H1 (cell line): ENCODE measurements at regions not wholly inside any gene's neighbourhood (a gene's known extent, or its start where the extent isn't known, plus 50 kb on each side); places are given as distances from the start of the nearest gene placed in this dataset.

Experiments used
- ASH2L ChIP-seq: fragments of 200-600, 300-600 bp; sonication (generic); IDR thresholded peaks from one replicate; pipeline ENCODE4 v1.7.1; 2017; ENCODE audit warnings: low read length
- CEBPB ChIP-seq: IDR thresholded peaks from 2 replicates; pipeline ENCODE4 v1.6.1; 2012; ENCODE audit warnings: low read depth, low read length
- TF ChIP-seq, protein P1 (sequence below): IDR thresholded peaks from 2 replicates; pipeline ENCODE4 v1.6.1; 2012; ENCODE audit warnings: low read length, inconsistent platforms

DNA sequence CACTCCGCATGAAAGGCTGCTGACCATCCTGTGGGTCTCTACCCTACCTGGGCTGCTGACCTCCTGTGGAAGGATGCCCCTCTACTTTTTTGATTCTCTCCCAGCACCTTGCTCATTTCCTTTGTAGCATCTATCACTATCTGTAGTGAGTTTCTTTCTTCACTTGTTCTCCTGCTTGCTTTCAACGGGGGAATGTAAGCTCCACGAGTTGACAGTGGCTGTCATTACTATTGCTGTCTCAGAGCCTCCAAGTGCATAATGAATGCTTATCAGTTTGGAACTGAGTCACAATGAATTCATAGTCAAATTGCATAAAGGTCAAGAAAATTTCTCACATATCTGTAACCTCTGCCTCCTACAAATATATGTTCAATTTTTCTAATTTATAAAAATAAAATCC lies 477.7 kb downstream of the PLCL1 start (continued):
- TF ChIP-seq ASH2L (no peak), CEBPB (no peak)
- TF ChIP-seq, protein P1, sequence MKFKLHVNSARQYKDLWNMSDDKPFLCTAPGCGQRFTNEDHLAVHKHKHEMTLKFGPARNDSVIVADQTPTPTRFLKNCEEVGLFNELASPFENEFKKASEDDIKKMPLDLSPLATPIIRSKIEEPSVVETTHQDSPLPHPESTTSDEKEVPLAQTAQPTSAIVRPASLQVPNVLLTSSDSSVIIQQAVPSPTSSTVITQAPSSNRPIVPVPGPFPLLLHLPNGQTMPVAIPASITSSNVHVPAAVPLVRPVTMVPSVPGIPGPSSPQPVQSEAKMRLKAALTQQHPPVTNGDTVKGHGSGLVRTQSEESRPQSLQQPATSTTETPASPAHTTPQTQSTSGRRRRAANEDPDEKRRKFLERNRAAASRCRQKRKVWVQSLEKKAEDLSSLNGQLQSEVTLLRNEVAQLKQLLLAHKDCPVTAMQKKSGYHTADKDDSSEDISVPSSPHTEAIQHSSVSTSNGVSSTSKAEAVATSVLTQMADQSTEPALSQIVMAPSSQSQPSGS: no peak
